Stimulated activated CD8-positive, alpha-beta memory T cell treated with anti-CD3 and anti-CD28 coated beads, Interleukin-4, amount 100 ng/mL, for 48 hours (primary cell): ENCODE measurements at regions not wholly inside any gene's neighbourhood (a gene's known extent, or its start where the extent isn't known, plus 50 kb on each side); places are given as distances from the start of the nearest gene placed in this dataset.
"Not testable (repeated sequence)": the region's sequence is repeated elsewhere in the genome, so short reads cannot be mapped to it uniquely, and the experiment has no call there.

ENCODE experiments used
- DNase-seq: peaks from one replicate; pipeline ENCODE4 v3.0.0-alpha.2; 2020

- not testable (repeated sequence) for DNase-seq
Measured at GRCh38 chrY:17511984-17512383, 368.0 kb downstream of the CDY2B start.

DNA sequence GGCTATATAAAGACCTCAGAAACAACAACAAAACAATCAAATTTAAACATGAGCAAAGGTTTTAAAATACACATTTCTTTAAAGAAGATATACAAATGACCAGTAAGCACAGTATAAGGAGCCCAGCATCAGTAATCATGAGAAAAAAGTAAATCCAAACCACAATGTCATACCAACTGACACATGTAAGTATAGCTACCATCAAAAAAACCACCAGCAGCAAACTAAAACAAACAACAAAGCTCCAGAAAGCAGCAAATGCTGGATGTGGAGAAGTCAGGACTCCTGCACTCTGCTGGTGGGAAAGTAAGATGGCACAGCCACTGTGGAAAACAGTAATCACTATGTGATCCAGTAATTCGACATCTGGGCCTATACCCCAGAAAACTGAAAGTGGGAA, 368.5 kb downstream of the CDY2B start:
- not testable (repeated sequence) for DNase-seq

GRCh38 chrY:17505834-17506233, 374.2 kb downstream of the CDY2B start:
- not testable (repeated sequence) for DNase-seq

DNA sequence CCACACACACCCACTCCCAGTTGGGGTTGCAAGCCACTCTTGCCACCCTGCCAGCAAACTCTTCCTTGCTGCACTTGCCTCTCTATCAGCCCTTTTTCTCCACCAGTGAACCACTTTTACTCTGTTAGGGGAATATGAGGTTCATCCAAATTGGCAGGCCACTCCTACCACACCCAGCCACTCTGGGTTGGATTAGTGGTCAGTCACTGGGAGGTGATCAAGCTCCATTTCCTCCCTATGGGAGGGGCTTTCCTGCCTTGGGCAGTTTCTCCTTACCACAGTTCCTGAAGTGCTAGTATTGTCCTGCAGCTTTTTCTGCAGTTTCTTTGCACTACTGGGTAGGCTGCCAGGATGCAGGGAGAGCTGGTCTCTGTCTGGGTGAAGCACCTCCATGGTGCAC, 395.3 kb downstream of the CDY2B start:
- not testable (repeated sequence) for DNase-seq

DNA sequence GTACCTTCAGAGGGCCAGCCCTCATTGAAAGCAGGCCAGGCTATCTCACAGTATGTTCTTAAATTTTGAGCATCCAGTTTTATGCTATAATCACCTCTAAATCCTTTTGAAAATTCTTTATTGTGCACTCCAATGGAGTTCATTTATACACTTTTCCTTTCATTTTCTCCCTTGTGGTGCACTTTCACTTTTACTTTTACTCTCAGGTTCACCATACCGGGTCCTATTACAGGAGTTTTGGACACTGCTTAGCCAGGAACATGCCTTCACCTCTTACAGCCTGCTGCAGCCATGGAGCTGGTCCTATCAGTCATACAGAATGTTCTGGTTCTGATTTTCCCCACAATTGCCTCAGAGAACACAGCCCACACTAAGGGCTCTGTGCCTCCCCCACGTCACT, 395.9 kb downstream of the CDY2B start:
- not testable (repeated sequence) for DNase-seq

- not testable (repeated sequence) for DNase-seq
Measured at GRCh38 chrY:17481389-17482022, 398.5 kb downstream of the CDY2B start.

DNA sequence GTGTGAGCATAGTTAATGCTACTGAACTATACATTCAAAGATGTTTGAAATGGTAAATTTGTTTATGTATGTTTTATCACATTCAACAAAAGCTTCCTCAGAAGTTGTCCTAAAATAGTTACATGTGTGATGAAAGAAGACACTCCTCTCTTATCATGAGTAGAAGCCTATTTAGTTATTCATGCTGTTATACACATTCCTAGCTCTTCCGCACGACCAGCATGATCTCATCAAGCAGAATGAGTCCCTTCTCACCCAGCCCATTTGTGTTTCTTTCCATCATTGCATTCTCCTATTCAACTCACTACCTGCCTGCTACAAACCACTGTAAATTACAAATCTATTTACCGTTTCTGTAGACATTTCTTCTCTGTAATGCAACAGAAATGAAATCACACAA, 408.0 kb downstream of the CDY2B start:
- DNase-seq, result not testable (repeated sequence)

GRCh38 chrY:17459753-17460152, 420.3 kb downstream of the CDY2B start:
- DNase-seq, result not testable (repeated sequence)

DNA sequence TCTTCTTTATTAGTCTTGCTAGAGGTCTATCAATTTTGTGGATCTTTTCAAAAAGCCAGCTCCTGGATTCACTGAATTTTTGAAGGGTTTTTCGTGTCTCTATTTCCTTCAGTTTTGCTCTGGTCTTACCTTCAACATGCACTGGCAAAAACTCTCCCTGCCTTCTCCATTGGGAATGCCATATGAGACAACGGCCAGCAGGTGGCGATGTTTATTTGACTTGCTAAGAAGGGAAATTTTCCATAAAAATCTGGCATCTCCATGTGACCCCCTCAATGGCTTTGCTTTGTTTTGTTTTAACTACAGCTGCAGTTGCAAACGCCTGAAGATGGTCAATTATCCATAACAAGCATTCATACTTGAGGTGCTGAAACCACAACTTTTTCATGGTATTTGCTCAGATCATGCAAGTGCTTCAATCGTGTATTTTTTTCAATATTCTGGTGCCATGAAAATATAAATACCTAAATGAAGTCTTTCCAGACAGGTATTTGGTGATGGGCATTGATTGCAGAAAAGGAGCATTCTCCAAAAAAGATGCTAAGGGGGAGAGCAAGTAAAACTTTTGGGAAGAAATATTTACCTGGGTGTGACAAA, 449.4 kb downstream of the CDY2B start:
- peak; percentile 27 for DNase-seq

GRCh38 chrY:17398336-17399072, 481.5 kb downstream of the CDY2B start:
- no peak for DNase-seq

- no peak for DNase-seq
Measured at GRCh38 chrY:17397659-17398058, 482.4 kb downstream of the CDY2B start.

DNA sequence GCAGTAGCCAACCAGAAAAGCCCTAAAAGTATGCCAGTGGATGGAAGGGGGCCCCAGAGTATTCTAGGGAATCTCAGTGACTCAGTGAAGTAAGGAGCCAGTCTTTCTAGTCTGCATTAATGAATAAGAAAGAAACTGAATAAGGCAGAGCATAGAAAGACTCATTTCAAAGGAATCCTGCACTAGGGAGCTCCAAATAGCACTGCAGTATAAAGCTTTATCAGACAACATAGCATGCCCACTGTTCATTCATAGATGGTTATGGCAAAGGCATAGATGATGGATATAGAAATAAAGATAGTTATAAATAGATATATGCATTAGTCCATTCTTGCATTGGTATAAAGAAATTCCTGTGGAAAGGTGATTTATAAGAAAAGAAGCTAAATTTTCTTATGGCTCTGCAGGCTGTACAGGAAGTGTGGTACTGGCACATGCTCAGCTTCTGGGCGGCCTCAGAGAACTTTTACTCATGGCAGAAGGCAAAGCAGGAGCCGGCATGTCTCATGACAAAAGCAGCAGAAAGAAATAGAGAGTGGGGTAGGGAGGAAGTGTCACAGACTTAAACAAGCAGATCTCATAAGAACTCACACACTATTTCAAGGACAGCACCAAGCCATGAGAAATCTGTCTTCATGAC, 498.5 kb downstream of the CDY2B start:
- DNase-seq, result no peak

GRCh38 chrY:17378326-17378725, 501.7 kb downstream of the CDY2B start:
- DNase-seq, result no peak

DNA sequence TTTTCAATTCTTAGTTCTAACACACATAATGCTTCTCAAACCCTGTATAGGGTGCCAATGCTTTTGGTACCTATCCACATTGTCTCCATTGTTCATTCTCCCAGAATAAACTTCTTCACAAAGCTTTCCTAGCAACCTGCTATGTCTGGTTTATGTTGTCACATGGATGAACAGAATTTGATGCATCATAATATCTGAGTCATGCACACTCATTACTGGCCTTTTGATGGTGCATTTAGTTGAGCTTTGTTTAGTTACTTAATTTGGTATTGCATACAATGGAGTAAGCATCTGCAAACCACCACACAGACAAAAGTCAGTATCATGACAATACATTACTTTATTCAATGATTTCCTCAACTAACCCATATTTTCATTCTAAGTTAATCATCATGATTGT, 511.6 kb downstream of the CDY2B start:
- no peak for DNase-seq

GRCh38 chrY:17366400-17366799, 513.6 kb downstream of the CDY2B start:
- no peak for DNase-seq

GRCh38 chrY:17339028-17339427, 541.0 kb downstream of the CDY2B start:
- no peak for DNase-seq

- no peak for DNase-seq
Measured at GRCh38 chrY:17330733-17331132, 549.3 kb downstream of the CDY2B start.

- DNase-seq, result no peak
Measured at GRCh38 chrY:17319916-17320315, 560.1 kb downstream of the CDY2B start.

- no peak for DNase-seq
Measured at GRCh38 chrY:17318631-17319030, 561.4 kb downstream of the CDY2B start.

GRCh38 chrY:17277056-17277455, 603.0 kb downstream of the CDY2B start:
- no peak for DNase-seq

- no peak for DNase-seq
Measured at GRCh38 chrY:17259497-17259896, 620.5 kb downstream of the CDY2B start.

- DNase-seq, result no peak
Measured at GRCh38 chrY:17238406-17238805, 641.6 kb downstream of the CDY2B start.

- DNase-seq, result no peak
Measured at GRCh38 chrY:17235769-17236168, 644.3 kb downstream of the CDY2B start.
